NB4 (cell line): ENCODE measurements at regions not wholly inside any gene's neighbourhood (a gene's known extent, or its start where the extent isn't known, plus 50 kb on each side); places are given as distances from the start of the nearest gene placed in this dataset.

Experiments
- CTCF ChIP-seq: IDR thresholded peaks from one replicate; pipeline ENCODE4 v1.5.1; 2012; ENCODE audit warnings: low read depth, low read length
- MAX ChIP-seq: IDR thresholded peaks from 2 replicates; pipeline ENCODE4 v1.6.1; 2011; ENCODE audit warnings: low read depth, low read length
- MYC ChIP-seq: IDR thresholded peaks from 2 replicates; pipeline ENCODE4 v1.6.1; 2011; ENCODE audit warnings: low read depth, low read length
- POLR2A ChIP-seq: IDR thresholded peaks from 2 replicates; pipeline ENCODE4 v1.6.1; 2011; ENCODE audit warnings: mild to moderate bottlenecking; ENCODE audit not compliant: insufficient read length; ENCODE audit errors: extremely low read depth

- TF ChIP-seq CTCF = no peak
- no peak for TF ChIP-seq MAX
- no peak for TF ChIP-seq MYC
- no peak for TF ChIP-seq POLR2A
Measured at GRCh38 chr4:126991965-126992364, 640.8 kb upstream of the INTU start.
